GM12878 (cell line): ENCODE measurements at regions not wholly inside any gene's neighbourhood (a gene's known extent, or its start where the extent isn't known, plus 50 kb on each side); places are given as distances from the start of the nearest gene placed in this dataset.

ENCODE experiments used
- ATAC-seq: fragments of 200-7000 bp; cut with Tn5 transposase; 3 replicates; pipeline ENCODE4 v1.9.1; 2020; ENCODE audit warnings: mild to moderate bottlenecking, moderate library complexity
- BruUV-seq: library from RNA; stranded (reverse); fragments of 400-500 nt; replicated peaks from 2 replicates; lab custom pipeline; 2021; lab: Mats Ljungman, UMichigan
- CTCF ChIA-PET: fragments of 300-600 bp; sonication (Branson Sonifier 250); formaldehyde crosslinking; extraction: SDS; loops from one replicate; lab custom pipeline; 2021; ENCODE audit warnings: inconsistent platforms; lab: Yijun Ruan, JAX
- POLR2A ChIA-PET: fragments of 350-600 bp; formaldehyde crosslinking; extraction: SDS; loops from one replicate; lab custom pipeline; 2021; ENCODE audit warnings: inconsistent platforms; lab: Charles Lee
- RAD21 ChIA-PET: fragments of 300-600 bp; sonication (Branson Sonifier 250); formaldehyde crosslinking; loops from one replicate; lab custom pipeline; 2023; ENCODE audit warnings: antibody characterized with exemption; ENCODE audit not compliant: unreplicated experiment; lab: Charles Lee
- SMC1A ChIA-PET: fragments of 300-600 bp; sonication (Branson Sonifier 250); formaldehyde crosslinking; loops from one replicate; lab custom pipeline; 2023; ENCODE audit not compliant: unreplicated experiment, uncharacterized antibody; lab: Charles Lee
- DNase-seq: peaks from one replicate; pipeline ENCODE4 v3.0.0-alpha.2; 2011; ENCODE audit warnings: low read depth, low spot score
- FAIRE-seq: peaks from 3 replicates; lab custom pipeline; 2011; peaks lifted over from hg19 to GRCh38; lab: Jason Lieb, UNC
- H2AFZ ChIP-seq: 2 replicates; pipeline ENCODE4 v1.6.0; 2011; ENCODE audit warnings: low read depth, low read length, control low read depth; ENCODE audit not compliant: control insufficient read depth
- H3K27ac ChIP-seq: 2 replicates; pipeline ENCODE4 v1.5.1; 2011; ENCODE audit warnings: control low read depth; ENCODE audit not compliant: control insufficient read depth, insufficient read depth
- H3K27me3 ChIP-seq, 2 experiments: replicated peaks in 1 of 2; 2 replicates each; pipeline versions ENCODE4 v1.6.0 to v1.6.1; 2011; ENCODE audit warnings: low read length in 1 of 2; ENCODE audit not compliant: control insufficient read depth in 2 of 2, insufficient read depth in 2 of 2
- H3K36me3 ChIP-seq, 2 experiments: 2 replicates each; pipeline ENCODE4 v1.5.1; 2011; ENCODE audit warnings: low read length in 1 of 2; ENCODE audit not compliant: control insufficient read depth in 2 of 2, insufficient read depth in 2 of 2
- H3K4me1 ChIP-seq: 2 replicates; pipeline ENCODE4 v1.6.1; 2011; ENCODE audit warnings: mild to moderate bottlenecking, low read length, moderate library complexity, mixed read lengths; ENCODE audit not compliant: control insufficient read depth, insufficient read depth
- H3K4me2 ChIP-seq: 2 replicates; pipeline ENCODE4 v1.6.0; 2011; ENCODE audit warnings: control low read depth; ENCODE audit not compliant: control insufficient read depth, insufficient read depth
- H3K4me3 ChIP-seq: fragments of 200-600 bp; sonication (generic); 2 replicates; pipeline ENCODE4 v1.5.1; 2016
- H3K79me2 ChIP-seq: 2 replicates; pipeline ENCODE4 v1.6.0; 2011; ENCODE audit warnings: low read length; ENCODE audit not compliant: control insufficient read depth, insufficient read depth
- H3K9ac ChIP-seq: 2 replicates; pipeline ENCODE4 v1.8.0; 2011; ENCODE audit warnings: low read length, control low read depth, mixed read lengths; ENCODE audit not compliant: control insufficient read depth, insufficient read depth
- H3K9me3 ChIP-seq: replicated peaks from 3 replicates; pipeline ENCODE4 v1.5.1; 2011; ENCODE audit warnings: mild to moderate bottlenecking, low read length; ENCODE audit not compliant: control insufficient read depth, insufficient read depth
- H4K20me1 ChIP-seq: 2 replicates; pipeline ENCODE4 v1.6.0; 2011; ENCODE audit not compliant: control insufficient read depth, insufficient read depth
- BACH1 ChIP-seq: fragments of 450-650 bp; IDR thresholded peaks from 2 replicates; pipeline ENCODE4 v1.6.1; 2017; ENCODE audit warnings: mild to moderate bottlenecking, borderline replicate concordance
- BMI1 ChIP-seq: fragments of 450-650 bp; IDR thresholded peaks from 2 replicates; pipeline ENCODE4 v1.6.1; 2016; ENCODE audit warnings: mild to moderate bottlenecking, moderate library complexity, borderline replicate concordance
- CEBPB ChIP-seq, 2 experiments: fragments of 150-350 bp in 1 of 2; IDR thresholded peaks; 2 replicates each; pipeline ENCODE4 v1.6.1; 2012 to 2014; ENCODE audit warnings: low read depth in 2 of 2, low read length in 2 of 2, borderline replicate concordance in 1 of 2, inconsistent platforms in 1 of 2
- CREB1 ChIP-seq: IDR thresholded peaks from 2 replicates; pipeline ENCODE4 v1.6.1; 2012; ENCODE audit warnings: low read depth, mild to moderate bottlenecking, inconsistent platforms
- CREM ChIP-seq: IDR thresholded peaks from 2 replicates; pipeline ENCODE4 v1.6.1; 2014; ENCODE audit warnings: antibody characterized with exemption, low read depth
- EED ChIP-seq: sonication (generic); IDR thresholded peaks from 2 replicates; pipeline ENCODE4 v1.6.1; 2016; ENCODE audit warnings: antibody characterized with exemption, low read depth
- ETV6 ChIP-seq, 2 experiments: fragments of 450-650 bp in 1 of 2; IDR thresholded peaks in 1 of 2; conservative IDR thresholded peaks in 1 of 2; 2 replicates each; pipeline ENCODE4 v1.6.1; 2014; ENCODE audit warnings: antibody characterized with exemption in 1 of 2, borderline replicate concordance in 1 of 2, low read depth in 1 of 2, mild to moderate bottlenecking in 1 of 2, moderate library complexity in 1 of 2
- JUND ChIP-seq: IDR thresholded peaks from 2 replicates; pipeline ENCODE4 v1.6.1; 2012; ENCODE audit warnings: low read depth, mild to moderate bottlenecking, low read length, improper control_type of control experiment, moderate library complexity
- MYC ChIP-seq: IDR thresholded peaks from 2 replicates; pipeline ENCODE4 v1.6.1; 2011; ENCODE audit warnings: mild to moderate bottlenecking, low read length, moderate library complexity, inconsistent platforms; ENCODE audit not compliant: insufficient read depth, insufficient replicate concordance, insufficient read length, severe bottlenecking
- NBN ChIP-seq: fragments of 450-650 bp; IDR thresholded peaks from 2 replicates; pipeline ENCODE4 v1.6.1; 2016
- NFYB ChIP-seq: IDR thresholded peaks from 2 replicates; pipeline ENCODE4 v1.6.1; 2011; ENCODE audit warnings: low read depth, mild to moderate bottlenecking, low read length, improper control_type of control experiment, moderate library complexity; ENCODE audit not compliant: insufficient read depth
- PKNOX1 ChIP-seq: fragments of 450-650 bp; IDR thresholded peaks from 2 replicates; pipeline ENCODE4 v1.6.1; 2016; ENCODE audit warnings: mild to moderate bottlenecking
- RAD51 ChIP-seq: fragments of 450-650 bp; IDR thresholded peaks from 2 replicates; pipeline ENCODE4 v1.6.1; 2016; ENCODE audit warnings: moderate library complexity, mild to moderate bottlenecking, inconsistent platforms
- STAT1 ChIP-seq: fragments of 450-650 bp; conservative IDR thresholded peaks from 2 replicates; pipeline ENCODE4 v1.6.1; 2014; ENCODE audit warnings: antibody characterized with exemption, mild to moderate bottlenecking
- WRNIP1 ChIP-seq: IDR thresholded peaks from 2 replicates; pipeline ENCODE4 v1.6.1; 2011; ENCODE audit warnings: low read depth, low read length, improper control_type of control experiment, borderline replicate concordance
- ZNF217 ChIP-seq: fragments of 450-650 bp; IDR thresholded peaks from 2 replicates; pipeline ENCODE4 v1.6.1; 2017; ENCODE audit warnings: antibody characterized with exemption, mild to moderate bottlenecking
- WGBS: methylation state at CpG from one replicate; pipeline ENCODE4 v1.1.6; 2016; ENCODE audit warnings: low lambda C conversion rate; ENCODE audit not compliant: insufficient replicate concordance, insufficient coverage; ENCODE audit errors: missing lambda C conversion rate; 5-methylcytosine and 5-hydroxymethylcytosine counted together
- in situ Hi-C: fragments of 300-500 bp; cut with MboI; formaldehyde crosslinking; loops from 9 replicates; pipeline ENCODE4 v1.14.3; 2018; ENCODE audit warnings: mixed read lengths
- intact Hi-C: fragments of 100-400 bp; cut with micrococcal nuclease; formaldehyde crosslinking; loops from one replicate; pipeline ENCODE4 v1.14.2; 2022; ENCODE audit not compliant: unreplicated experiment

GRCh38 chr1:34367954-34368353, 191.2 kb downstream of the C1orf94 start:
- BruUV-seq, result no TSS peak
- 2% methylated on average over 6 of the region's 6 CpGs for WGBS

DNA sequence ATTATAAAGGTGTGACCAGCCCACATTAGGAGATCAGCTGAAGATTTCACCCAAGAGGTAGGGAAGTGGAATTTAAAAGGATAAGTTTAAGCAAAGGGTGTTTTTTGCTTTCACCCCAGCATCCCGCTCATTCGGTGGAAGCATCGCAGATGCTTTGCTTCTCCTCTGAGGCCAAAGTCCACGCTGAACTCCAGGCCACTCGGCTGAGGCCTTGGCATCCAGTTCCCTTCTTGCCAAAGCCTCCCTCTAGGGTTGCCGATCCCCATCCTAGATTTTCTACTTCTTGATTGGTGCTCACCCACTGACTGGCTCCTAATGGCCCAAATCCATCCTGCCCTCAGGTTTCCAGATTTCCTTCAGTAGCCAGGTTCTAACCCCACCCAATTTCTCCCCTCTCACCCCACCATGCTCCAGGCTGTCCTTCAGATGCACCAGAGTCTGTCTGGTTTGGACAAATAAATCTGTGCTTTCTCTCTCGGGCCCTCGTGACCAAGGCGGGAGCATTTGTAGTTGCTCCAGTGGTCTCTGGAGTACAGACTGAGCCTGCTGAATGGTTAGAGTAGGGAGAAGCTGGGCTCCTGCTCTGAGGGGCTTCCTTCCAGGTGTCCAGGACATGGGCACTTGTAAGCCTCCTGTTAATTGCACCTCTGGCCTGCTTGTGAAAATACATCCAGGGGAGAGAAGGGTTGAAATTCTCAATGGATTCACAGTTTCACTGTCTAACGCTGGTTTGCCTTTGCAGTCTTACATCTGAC, 193.2 kb downstream of the C1orf94 start:
- intact Hi-C loops (loop anchor here (10.0 kb wide), 1 partner anchor 225 kb away; no protein-coding TSS in a partner anchor), in situ Hi-C loops (loop anchor here (10.0 kb wide), 1 partner anchor 165 kb away; no protein-coding TSS in a partner anchor)
- no peaks in the 10 kb centered on the region for H4K20me1 ChIP-seq
- no TSS peak for BruUV-seq
- SMC1A ChIA-PET, result interaction anchor here (0.6 to 2.3 kb wide), 4 partner anchors 15 to 161 kb away, joined by 3 to 8 read pairs (median 5); no protein-coding TSS in a partner anchor
- WGBS, result 63% methylated on average over 10 of the region's 10 CpGs
- CTCF ChIA-PET, result interaction anchor here (0.9 kb wide), 1 partner anchor 10 kb away, joined by 3 read pairs; no protein-coding TSS in a partner anchor
- H3K36me3 ChIP-seq, result no peaks in the 10 kb centered on the region
- H3K4me3 ChIP-seq, result no peak overlapping the region
- RAD21 ChIA-PET, result interaction anchor here (0.8 to 1.4 kb wide), 4 partner anchors 8 to 160 kb away, joined by 3 to 4 read pairs (median 4); no protein-coding TSS in a partner anchor
- no peak overlapping the region for H3K9ac ChIP-seq
- no peaks in the 10 kb centered on the region for H3K4me1 ChIP-seq
- FAIRE-seq (no peak), ATAC-seq (no peak), DNase-seq (no peak)
- no peak overlapping the region for H2AFZ ChIP-seq
- no peaks in the 10 kb centered on the region; a peak in 1 of 4 replicates for H3K27me3 ChIP-seq
- no peak overlapping the region for H3K27ac ChIP-seq
- H3K79me2 ChIP-seq, result no peaks in the 10 kb centered on the region
- H3K9me3 ChIP-seq, result peaks cover 2% of the 10 kb centered on the region; the same call in 2 of the 3 replicates
- POLR2A ChIA-PET, result no interaction called here
- no peak overlapping the region for H3K4me2 ChIP-seq
- TF ChIP-seq EED (no peak), CREM (no peak), PKNOX1 (no peak), NBN (no peak), ZNF217 (no peak), CREB1 (no peak), MYC (no peak), WRNIP1 (no peak), CEBPB (IDR thresholded peaks at IDR 0.05; ENCODE audit: borderline replicate concordance in 1 of 2, low read depth in 2 of 2, low read length in 2 of 2) (no peak), BMI1 (no peak)

More at GRCh38 chr1:34367954-34368353, 191.2 kb downstream of the C1orf94 start:
- CTCF ChIA-PET, result interaction anchor here (1.1 kb wide), 1 partner anchor 50 kb away, joined by 3 read pairs; no protein-coding TSS in a partner anchor
- Histone ChIP-seq H3K27ac (no peak overlapping the region), H3K9ac (no peak overlapping the region), H3K4me3 (no peak overlapping the region), H4K20me1 (no peaks in the 10 kb centered on the region), H3K9me3 (peaks cover 2% of the 10 kb centered on the region; the same call in 2 of the 3 replicates), H3K27me3 (no peaks in the 10 kb centered on the region; a peak in 1 of 4 replicates), H3K79me2 (no peaks in the 10 kb centered on the region), H3K4me1 (peaks cover 3% of the 10 kb centered on the region; the same call in 1 of the 2 replicates), H2AFZ (no peak overlapping the region), H3K4me2 (no peak overlapping the region), H3K36me3 (no peaks in the 10 kb centered on the region)
- SMC1A ChIA-PET, result interaction anchor here (0.6 to 1.7 kb wide), 5 partner anchors 15 to 51 kb away, joined by 3 to 4 read pairs (median 3); no protein-coding TSS in a partner anchor
- POLR2A ChIA-PET, result no interaction called here
- no peak for ATAC-seq
- RAD21 ChIA-PET, result interaction anchor here (1.3 kb wide), 1 partner anchor 93 kb away, joined by 3 read pairs; no protein-coding TSS in a partner anchor
- TF ChIP-seq NFYB (no peak), JUND (no peak), ZNF217 (no peak), RAD51 (no peak), ETV6 (conservative IDR thresholded peaks at IDR 0.05 in 1 of 2, IDR thresholded peaks at IDR 0.05 in 1 of 2; ENCODE audit: borderline replicate concordance in 1 of 2, low read depth in 1 of 2) (no peak), BACH1 (no peak), STAT1 (no peak)
- FAIRE-seq, result no peak
- intact Hi-C loops (loop anchor here (10.0 kb wide), 1 partner anchor 227 kb away; no protein-coding TSS in a partner anchor), in situ Hi-C loops (loop anchor here (10.0 kb wide), 1 partner anchor 167 kb away; no protein-coding TSS in a partner anchor)
- DNase-seq, result no peak
